Upper lobe of left lung (tissue), 6 donors: ENCODE measurements at regions not wholly inside any gene's neighbourhood (a gene's known extent, or its start where the extent isn't known, plus 50 kb on each side); places are given as distances from the start of the nearest gene placed in this dataset.

Experiments used
- ATAC-seq, 2 donors: fragments of 200-7000 bp; cut with Tn5 transposase; one replicate each; pipeline ENCODE4 v1.9.1; 2022; ENCODE audit warnings: mild to moderate bottlenecking in 2 of 2, moderate library complexity in 2 of 2; ENCODE audit not compliant: low FRiP score in 2 of 2
- DNase-seq, 2 donors: peaks; one replicate each; pipeline ENCODE4 v3.0.0-alpha.2; 2019 to 2020
- H3K27ac ChIP-seq, 4 donors: fragments of 200-600 bp; sonication (generic); one replicate each; pipeline ENCODE4 v1.5.1; 2016 to 2019
- H3K27me3 ChIP-seq, 4 donors: fragments of 200-600 bp; sonication (generic); one replicate each; pipeline ENCODE4 v1.5.1; 2017 to 2019
- H3K36me3 ChIP-seq, 4 donors: fragments of 200-600 bp; sonication (generic); one replicate each; pipeline ENCODE4 v1.5.1; 2016 to 2019
- H3K4me1 ChIP-seq, 4 donors: fragments of 200-600 bp; sonication (generic); one replicate each; pipeline ENCODE4 v1.5.1; 2018 to 2019
- H3K4me3 ChIP-seq, 4 donors: fragments of 200-600 bp; sonication (generic); one replicate each; pipeline ENCODE4 v1.5.1; 2017 to 2019; ENCODE audit warnings: mild to moderate bottlenecking in 2 of 4, moderate library complexity in 1 of 4
- H3K9me3 ChIP-seq, 4 donors: fragments of 200-600 bp; sonication (generic); one replicate each; pipeline ENCODE4 v1.5.1; 2018 to 2019
- CTCF ChIP-seq, 6 experiments: fragments of 450-650 bp in 4 of 6; fragments of 200-600 bp in 2 of 6; sonication (generic) in 2 of 6; IDR thresholded peaks; one replicate each; pipeline ENCODE4 v1.5.1; 2016 to 2019; ENCODE audit warnings: antibody characterized with exemption in 6 of 6
- EP300 ChIP-seq, 4 donors: sonication (generic); formaldehyde crosslinking; IDR thresholded peaks; one replicate each; pipeline ENCODE4 v1.5.1; 2017; ENCODE audit warnings: antibody characterized with exemption in 4 of 4, control low read depth in 2 of 4
- POLR2A ChIP-seq, 4 donors: fragments of 450-650 bp; IDR thresholded peaks; one replicate each; pipeline ENCODE4 v1.5.1; 2016 to 2017; ENCODE audit warnings: antibody characterized with exemption in 4 of 4, mild to moderate bottlenecking in 2 of 4
- POLR2AphosphoS5 ChIP-seq, 2 donors: sonication (generic); formaldehyde crosslinking; IDR thresholded peaks; one replicate each; pipeline ENCODE4 v1.5.1; 2017; ENCODE audit warnings: antibody characterized with exemption in 2 of 2
- WGBS, 2 donors: methylation state at CpG; one replicate each; pipeline ENCODE4 v1.1.5; 2017 to 2018; 5-methylcytosine and 5-hydroxymethylcytosine counted together
- donor health status: DM: no; HTN: no; CAD: no; lungs with moderate emphysema.
- donor health status: DM: no; HTN: yes; CAD: no; lungs with severe emphysema.

- TF ChIP-seq POLR2AphosphoS5 (IDR thresholded peaks at IDR 0.05): peak in 1 of 2 donors; percentile 47
- TF ChIP-seq EP300 (IDR thresholded peaks at IDR 0.05): no peak
- peak; percentile 58 to 83 (median 74) for TF ChIP-seq CTCF (IDR thresholded peaks at IDR 0.05)
- peak in 1 of 4 donors; percentile 56 for TF ChIP-seq POLR2A (IDR thresholded peaks at IDR 0.05)
- H3K9me3 ChIP-seq: no peaks in the 10 kb centered on the region
- H3K27me3 ChIP-seq: no peaks in the 10 kb centered on the region
- WGBS, 2 donors: 8 to 9% methylated on average over 6 of the region's 6 CpGs
- peak in 1 of 2 donors; percentile 88 for DNase-seq
- peak overlapping the region in 2 of 4 donors; percentile 22 to 38 for H3K4me3 ChIP-seq
- peak overlapping the region; percentile 46 to 74 (median 64) for H3K27ac ChIP-seq
- H3K4me1 ChIP-seq: peaks cover 3 to 25% (median 18%) of the 10 kb centered on the region in 4 donors
- no peaks in the 10 kb centered on the region for H3K36me3 ChIP-seq
- peak; percentile 88 to 91 for ATAC-seq
Observed at GRCh38 chr11:110376711-110377324, 52.9 kb upstream of the FDX1 start.

GRCh38 chr11:110377434-110377833, 52.3 kb upstream of the FDX1 start:
- Histone ChIP-seq H3K36me3 (no peaks in the 10 kb centered on the region), H3K9me3 (no peaks in the 10 kb centered on the region), H3K27me3 (no peaks in the 10 kb centered on the region), H3K4me3 (no peak overlapping the region), H3K27ac (peak overlapping the region; percentile 46 to 74 (median 64)), H3K4me1 (peaks cover 3 to 25% (median 18%) of the 10 kb centered on the region in 4 donors)
- DNase-seq (no peak), ATAC-seq (no peak)
- WGBS, 2 donors: 84 to 93% methylated on average over 3 of the region's 3 CpGs
- TF ChIP-seq POLR2AphosphoS5 (IDR thresholded peaks at IDR 0.05): no peak

GRCh38 chr11:110379261-110379660, 50.5 kb upstream of the FDX1 start:
- TF ChIP-seq CTCF (IDR thresholded peaks at IDR 0.05) (no peak), EP300 (IDR thresholded peaks at IDR 0.05) (no peak), POLR2AphosphoS5 (IDR thresholded peaks at IDR 0.05) (no peak), POLR2A (IDR thresholded peaks at IDR 0.05) (no peak)
- 67 to 68% methylated on average over 2 to 3 of the region's 3 CpGs for WGBS, 2 donors
- ATAC-seq (no peak), DNase-seq (no peak)
- Histone ChIP-seq H3K4me3 (no peak overlapping the region), H3K9me3 (no peaks in the 10 kb centered on the region), H3K4me1 (peaks cover 3 to 21% (median 12%) of the 10 kb centered on the region in 4 donors), H3K36me3 (no peaks in the 10 kb centered on the region), H3K27me3 (no peaks in the 10 kb centered on the region), H3K27ac (peak overlapping the region in 2 of 4 donors; percentile 1 to 10)

GRCh38 chr11:110379936-110380335, 49.8 kb upstream of the FDX1 start:
- peak overlapping the region in 2 of 4 donors; percentile 1 to 10 for H3K27ac ChIP-seq
- H3K4me3 ChIP-seq: no peak overlapping the region
- DNase-seq (no peak), ATAC-seq (no peak)
- TF ChIP-seq POLR2A (IDR thresholded peaks at IDR 0.05) (no peak), EP300 (IDR thresholded peaks at IDR 0.05) (no peak), CTCF (IDR thresholded peaks at IDR 0.05) (no peak), POLR2AphosphoS5 (IDR thresholded peaks at IDR 0.05) (no peak)
- WGBS, 2 donors: 84% methylated on average over 2 of the region's 2 CpGs
- H3K9me3 ChIP-seq: no peaks in the 10 kb centered on the region
- no peaks in the 10 kb centered on the region for H3K36me3 ChIP-seq
- H3K4me1 ChIP-seq: peaks cover 3 to 20% (median 11%) of the 10 kb centered on the region in 4 donors
- H3K27me3 ChIP-seq: no peaks in the 10 kb centered on the region
